ENCODE measurements at regions not wholly inside any gene's neighbourhood (a gene's known extent, or its start where the extent isn't known, plus 50 kb on each side); places are given as distances from the start of the nearest gene placed in this dataset.

GRCh38 chr7:34493752-34494151 is 164.3 kb upstream of the NPSR1 start (continued):
- TF ChIP-seq EZH2phosphoT487 (IDR thresholded peaks at IDR 0.05; ENCODE audit: borderline replicate concordance) (no peak), YY1 (IDR thresholded peaks at IDR 0.05; ENCODE audit: extremely low read depth, insufficient replicate concordance, low read depth, low read length) (no peak), POLR2AphosphoS5 (IDR thresholded peaks at IDR 0.05; ENCODE audit: low read depth, low read length) (no peak), EGR1 (IDR thresholded peaks at IDR 0.05; ENCODE audit: low read depth) (no peak)

DNA sequence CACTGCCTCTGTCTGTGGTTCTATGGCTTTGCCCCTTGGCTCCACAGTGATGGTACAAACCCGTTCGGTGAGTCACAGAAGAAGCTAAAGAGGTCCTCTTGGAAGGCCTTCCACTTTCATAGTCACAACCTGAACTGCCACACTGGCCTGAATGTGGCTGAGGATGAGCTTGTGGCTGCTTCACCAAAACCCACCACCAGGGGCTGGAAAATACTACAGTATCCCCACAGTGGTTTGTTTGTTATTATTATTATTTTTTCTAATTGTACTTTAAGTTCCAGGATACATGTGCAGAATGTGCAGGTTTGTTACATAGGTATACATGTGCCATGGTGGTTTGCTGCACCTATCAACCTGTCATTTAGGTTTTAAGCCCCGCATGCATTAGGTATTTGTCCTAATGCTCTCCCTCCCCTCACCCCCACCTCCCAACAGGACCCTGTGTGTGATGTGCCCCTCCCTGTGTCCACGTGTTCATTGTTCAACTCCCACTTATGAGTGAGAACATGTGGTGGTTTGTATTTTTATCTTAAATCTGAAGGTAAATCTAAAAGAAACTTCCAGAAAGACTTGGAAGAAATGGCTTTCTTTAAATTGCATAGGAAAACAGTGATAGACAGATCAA is 160.8 kb upstream of the NPSR1 start:
- Histone ChIP-seq H3K9ac (ENCODE audit: low read length) (no peak overlapping the region), H3K4me3 (replicated peaks in 1 of 2; ENCODE audit: low read depth in 1 of 2, low read length in 2 of 2) (no peak overlapping the region), H3K4me1 (ENCODE audit: control insufficient read depth in 1 of 2, insufficient read depth in 2 of 2, low read length in 2 of 2) (no peaks in the 10 kb centered on the region), H3K4me2 (ENCODE audit: low read length) (no peak overlapping the region), H3K9me2 (ENCODE audit: insufficient read depth) (no peaks in the 10 kb centered on the region), H3K27me3 (ENCODE audit: insufficient read depth, low read length) (no peaks in the 10 kb centered on the region), H3K27ac (ENCODE audit: low read depth, low read length) (no peak overlapping the region), H4K20me1 (ENCODE audit: insufficient read depth) (no peaks in the 10 kb centered on the region), H3K79me2 (ENCODE audit: insufficient read depth, low read length) (no peaks in the 10 kb centered on the region), H3K9me3 (ENCODE audit: control insufficient read depth in 1 of 2, insufficient read depth in 1 of 2, low read depth in 1 of 2, low read length in 2 of 2) (no peaks in the 10 kb centered on the region), H3K36me3 (ENCODE audit: control insufficient read depth in 1 of 2, insufficient read depth in 2 of 2, low read length in 2 of 2) (no peaks in the 10 kb centered on the region), H2AFZ (ENCODE audit: low read depth, low read length, poor library complexity, severe bottlenecking) (no peak overlapping the region)
- no TSS peak for BruUV-seq (replicated peaks)
- DNase-seq (ENCODE audit: low read depth, low spot score) (peak; percentile 8), ATAC-seq (peak; percentile 95)
- intact Hi-C loops (cut with micrococcal nuclease): no loop called here
- CTCF ChIA-PET: interaction anchor here (1.4 to 1.5 kb wide), 2 partner anchors 10 to 18 kb away, joined by 5 to 6 read pairs; no protein-coding TSS in a partner anchor
- POLR2A ChIA-PET: no interaction called here
- RAD21 ChIA-PET (ENCODE audit: low non-redundant PET in 1 of 2, low total read pairs in 2 of 2, uncharacterized antibody in 2 of 2, unreplicated experiment in 2 of 2): no interaction called here
- TF ChIP-seq FOSL1 (IDR thresholded peaks at IDR 0.05; ENCODE audit: low read depth) (no peak), CTCF (IDR thresholded peaks at IDR 0.05 in 2 of 3, conservative IDR thresholded peaks at IDR 0.05 in 1 of 3; ENCODE audit: borderline replicate concordance in 1 of 3, insufficient read depth in 1 of 3, low read depth in 2 of 3, low read length in 2 of 3) (peak; percentile 8 to 66 (median 59); a peak in 5 of 6 replicates)
